ENCODE measurements at regions not wholly inside any gene's neighbourhood (a gene's known extent, or its start where the extent isn't known, plus 50 kb on each side); places are given as distances from the start of the nearest gene placed in this dataset.
"Not testable (repeated sequence)": the region's sequence is repeated elsewhere in the genome, so short reads cannot be mapped to it uniquely, and the experiment has no call there.

GRCh38 chr6:4224067-4224978 is 88.9 kb upstream of the ECI2 start:
- DNase-seq (ENCODE audit: low read depth in 1 of 2, low spot score in 1 of 2), result no peak

GRCh38 chr6:4220558-4220957 is 85.2 kb upstream of the ECI2 start:
- no peak for DNase-seq (ENCODE audit: low read depth in 1 of 2, low spot score in 1 of 2)

DNA sequence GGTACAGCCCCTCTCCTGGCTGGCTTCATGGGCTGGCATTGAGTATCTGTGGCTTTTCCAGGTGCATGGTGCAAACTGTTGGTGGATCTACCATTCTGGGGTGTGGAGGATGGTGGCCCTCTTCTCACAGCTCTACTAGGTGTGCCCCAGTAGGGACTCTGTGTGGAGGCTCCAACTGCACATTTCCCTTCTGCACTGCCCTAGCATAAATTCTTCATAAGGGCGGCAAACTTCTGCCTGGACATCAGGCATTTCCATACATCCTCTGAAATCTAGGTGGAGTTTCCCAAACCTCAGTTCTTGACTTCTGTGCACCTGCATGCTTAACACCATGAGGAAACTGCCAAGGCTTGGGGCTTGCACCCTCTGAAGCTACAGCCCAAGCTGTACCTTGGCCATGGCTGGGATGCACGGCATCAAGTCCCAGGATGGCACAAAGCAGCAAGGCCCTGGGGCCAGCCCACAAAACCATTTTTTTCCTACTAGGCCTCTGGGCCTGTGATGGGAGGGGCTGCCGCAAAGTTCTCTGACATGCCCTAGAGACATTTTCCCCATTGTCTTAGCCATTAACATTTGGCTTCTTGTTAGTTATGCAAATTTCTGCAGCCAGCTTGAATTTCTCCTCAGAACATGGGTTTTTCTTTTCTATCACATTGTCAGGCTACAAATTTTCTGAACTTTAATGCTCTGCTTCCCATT is 83.4 kb upstream of the ECI2 start:
- not testable (repeated sequence) for DNase-seq (ENCODE audit: low read depth in 1 of 2, low spot score in 1 of 2)

GRCh38 chr6:4212588-4212987 is 77.2 kb upstream of the ECI2 start:
- DNase-seq (ENCODE audit: low read depth in 1 of 2, low spot score in 1 of 2), result no peak

GRCh38 chr6:4210629-4211419 is 75.4 kb upstream of the ECI2 start:
- peak; percentile 21 to 59 for DNase-seq (ENCODE audit: low read depth in 1 of 2, low spot score in 1 of 2)

DNA sequence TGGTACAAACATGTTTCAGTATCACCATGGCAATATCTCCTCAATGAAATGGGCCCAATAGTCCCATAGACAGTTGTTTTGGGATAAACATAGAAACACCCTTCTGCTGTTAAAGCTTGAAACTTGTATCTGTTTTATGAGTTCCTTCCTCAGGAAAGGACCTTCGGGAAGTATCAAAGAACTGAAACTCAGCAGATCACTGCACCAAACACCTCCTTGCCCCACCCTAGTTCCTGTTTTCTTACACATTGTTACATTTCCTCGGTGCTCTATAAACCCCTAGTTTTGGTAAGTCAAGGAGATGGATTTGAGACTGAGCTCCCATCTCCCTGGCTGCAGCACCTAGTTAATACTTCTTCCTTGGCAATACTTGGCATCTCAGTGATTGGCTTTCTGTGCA is 73.8 kb upstream of the ECI2 start:
- no peak for DNase-seq (ENCODE audit: low read depth in 1 of 2, low spot score in 1 of 2)

DNA sequence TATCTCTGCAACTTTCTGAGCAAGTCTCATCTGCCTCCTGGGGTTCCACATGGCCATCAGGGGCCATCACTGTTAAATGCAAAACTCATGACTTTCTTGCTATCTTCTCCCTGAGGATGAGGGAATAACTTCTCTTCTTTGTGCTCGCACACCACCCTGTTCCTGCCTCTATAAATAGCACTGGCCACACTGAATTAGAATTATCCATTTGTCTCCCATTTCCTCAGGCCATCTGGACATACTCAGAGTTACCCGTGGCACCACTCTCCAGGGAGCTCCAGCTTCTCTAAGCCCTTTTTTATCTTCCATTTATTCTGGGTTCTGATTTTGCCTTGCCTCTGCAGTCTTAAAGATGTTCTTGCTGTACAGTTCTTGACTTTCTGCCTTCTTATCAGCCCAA is 72.8 kb upstream of the ECI2 start:
- no peak for DNase-seq (ENCODE audit: low read depth in 1 of 2, low spot score in 1 of 2)

GRCh38 chr6:4203642-4204417 is 68.5 kb upstream of the ECI2 start:
- DNase-seq (ENCODE audit: low read depth in 1 of 2, low spot score in 1 of 2), result not testable (repeated sequence)

- no peak for DNase-seq (ENCODE audit: low read depth in 1 of 2, low spot score in 1 of 2)
These were observed 57.3 kb upstream of the ECI2 start for GRCh38 chr6:4192627-4193026.

- DNase-seq (ENCODE audit: low read depth in 1 of 2, low spot score in 1 of 2), result no peak
These were observed 56.8 kb upstream of the ECI2 start for GRCh38 chr6:4192173-4192572.

DNA sequence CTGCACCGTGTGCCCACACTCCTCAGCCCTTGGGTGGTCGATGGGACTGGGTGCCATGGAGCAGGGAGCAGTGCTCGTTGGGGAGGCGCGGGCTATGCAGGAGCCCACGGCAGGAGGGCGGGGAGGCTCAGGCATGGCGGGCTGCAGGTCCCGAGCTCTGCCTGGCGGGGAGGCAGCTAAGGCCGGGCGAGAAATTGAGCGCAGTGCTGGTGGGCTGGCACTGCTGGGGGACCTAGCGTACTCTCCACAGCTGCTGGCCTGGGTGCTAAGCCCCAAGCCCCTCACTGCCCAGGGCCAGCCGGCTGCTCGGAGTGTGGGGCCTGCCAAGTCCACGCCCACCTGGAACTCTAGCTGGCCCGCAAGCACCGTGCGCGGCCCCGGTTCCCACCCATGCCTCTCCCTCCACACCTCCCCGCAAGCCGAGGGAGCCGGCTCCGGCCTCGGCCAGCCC is 55.9 kb upstream of the ECI2 start:
- no peak for DNase-seq (ENCODE audit: low read depth in 1 of 2, low spot score in 1 of 2)

- no peak for DNase-seq (ENCODE audit: low read depth in 1 of 2, low spot score in 1 of 2)
These were observed 53.9 kb upstream of the ECI2 start for GRCh38 chr6:4189249-4189648.

GRCh38 chr6:4188801-4189200 is 53.4 kb upstream of the ECI2 start:
- DNase-seq (ENCODE audit: low read depth in 1 of 2, low spot score in 1 of 2), result no peak

- no peak for DNase-seq (ENCODE audit: low read depth in 1 of 2, low spot score in 1 of 2)
These were observed 52.1 kb upstream of the ECI2 start for GRCh38 chr6:4187480-4187879.

DNA sequence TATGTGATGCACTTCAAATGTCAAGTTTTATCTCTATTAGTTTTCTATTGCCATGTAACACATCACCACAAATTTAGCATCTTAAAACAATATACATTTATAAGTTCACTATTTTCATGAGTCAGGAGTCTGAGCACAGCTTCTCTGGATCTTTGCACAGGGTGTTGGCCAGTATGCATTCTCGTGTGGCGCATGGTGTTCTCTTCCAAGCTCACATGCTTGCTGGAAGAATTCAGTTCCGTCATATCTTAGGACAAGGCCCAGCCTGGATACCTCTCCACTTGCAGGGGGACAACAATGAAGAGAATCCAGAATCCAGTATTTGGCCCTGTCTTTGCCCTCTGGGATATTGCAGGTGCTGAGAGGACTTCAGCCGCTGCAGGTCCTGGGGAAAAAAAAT is 51.0 kb upstream of the ECI2 start:
- no peak for DNase-seq (ENCODE audit: low read depth in 1 of 2, low spot score in 1 of 2)

DNA sequence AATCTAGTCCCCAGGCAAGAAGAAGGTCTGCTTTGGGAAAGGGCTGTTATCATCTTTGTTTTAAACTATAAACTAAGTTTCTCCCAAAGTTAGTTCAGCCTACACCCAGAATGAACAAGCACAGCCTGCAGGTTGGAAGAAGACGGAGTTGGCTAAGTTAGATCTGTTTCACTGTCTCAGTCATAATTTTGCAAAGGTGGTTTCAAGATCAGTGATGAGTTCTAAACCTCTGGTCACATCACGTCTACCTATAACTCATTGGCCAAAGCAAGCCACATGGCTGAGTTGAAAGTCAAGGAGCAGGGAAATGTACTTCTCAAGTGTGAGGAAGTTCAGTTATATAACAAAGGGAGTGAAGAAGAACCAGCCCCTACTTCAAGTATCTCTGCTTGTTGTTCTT is 50.5 kb upstream of the ECI2 start:
- DNase-seq (ENCODE audit: low read depth in 1 of 2, low spot score in 1 of 2), result no peak

DNA sequence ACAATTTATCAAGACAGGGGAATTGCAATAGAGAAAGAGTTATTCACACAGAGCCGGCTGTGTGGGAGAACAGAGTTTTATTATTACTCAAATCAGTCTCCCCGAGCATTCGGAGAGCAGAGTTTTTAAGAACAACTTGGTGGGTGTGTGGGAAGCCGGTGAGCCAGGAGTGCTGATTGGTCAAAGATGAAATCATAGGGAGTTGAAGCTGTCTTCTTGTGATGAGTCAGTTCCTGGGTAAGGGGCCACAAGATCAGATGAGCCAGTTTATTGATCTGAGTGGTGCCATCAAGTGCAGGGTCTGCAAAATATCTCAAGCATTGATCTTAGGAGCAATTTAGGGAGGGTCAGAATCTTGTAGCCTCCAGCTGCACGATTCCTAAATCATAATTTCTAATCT is 50.0 kb upstream of the ECI2 start:
- DNase-seq (ENCODE audit: low read depth in 1 of 2, low spot score in 1 of 2), result peak in 1 of 2 donors; percentile 24

Measured in activated CD4-positive, alpha-beta T cell treated with anti-CD3 and anti-CD28 coated beads, Interleukin-2, amount 50 U/mL, for 24 hours (primary cell).